ENCODE measurements at regions not wholly inside any gene's neighbourhood (a gene's known extent, or its start where the extent isn't known, plus 50 kb on each side); places are given as distances from the start of the nearest gene placed in this dataset.

- Histone ChIP-seq H3K27ac (ENCODE audit: low read length) (no peak overlapping the region), H3K36me3 (ENCODE audit: control insufficient read depth in 2 of 2, insufficient read depth in 2 of 2, low read length in 2 of 2) (no peaks in the 10 kb centered on the region), H3K4me3 (ENCODE audit: low read length in 2 of 2) (no peak overlapping the region), H3K4me1 (ENCODE audit: control insufficient read depth, insufficient read depth, low read length) (no peaks in the 10 kb centered on the region), H3K9me3 (ENCODE audit: control insufficient read depth in 2 of 2, low read length in 2 of 2) (no peaks in the 10 kb centered on the region), H3K27me3 (ENCODE audit: control insufficient read depth in 1 of 2, insufficient read depth in 2 of 2, low read length in 2 of 2) (no peaks in the 10 kb centered on the region), H3K9ac (ENCODE audit: low read length in 2 of 2) (no peak overlapping the region)
These were observed 831.6 kb downstream of the QKI start for GRCh38 chr6:164246082-164246481.

DNA sequence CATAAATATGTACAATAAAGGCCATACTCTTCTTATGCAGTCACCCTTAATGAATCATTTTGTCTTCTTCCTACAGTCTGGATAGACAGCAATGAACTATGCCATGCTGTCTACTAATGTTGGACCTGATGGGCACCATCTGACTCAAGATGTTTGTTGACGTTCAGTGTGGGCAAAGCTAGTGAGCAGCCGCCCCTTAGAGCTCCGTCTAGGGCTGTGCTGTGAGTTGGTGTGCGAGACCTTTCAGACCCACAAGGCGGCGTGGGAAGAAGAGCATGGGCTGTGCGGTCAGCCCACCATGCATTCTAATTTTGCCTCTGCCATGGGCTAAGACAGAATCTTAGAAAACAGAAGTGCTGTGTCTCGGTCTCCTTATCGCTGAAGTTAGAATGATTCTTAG is 829.4 kb downstream of the QKI start:
- no peaks in the 10 kb centered on the region for H3K27me3 ChIP-seq (ENCODE audit: control insufficient read depth in 1 of 2, insufficient read depth in 2 of 2, low read length in 2 of 2)
- peaks cover 0 to 3% of the 10 kb centered on the region in 2 donors for H3K9me3 ChIP-seq (ENCODE audit: control insufficient read depth in 2 of 2, low read length in 2 of 2)
- H3K4me1 ChIP-seq (ENCODE audit: control insufficient read depth, insufficient read depth, low read length), result no peaks in the 10 kb centered on the region
- no peaks in the 10 kb centered on the region for H3K36me3 ChIP-seq (ENCODE audit: control insufficient read depth in 2 of 2, insufficient read depth in 2 of 2, low read length in 2 of 2)
- H3K27ac ChIP-seq (ENCODE audit: low read length), result no peak overlapping the region
- no peak overlapping the region for H3K9ac ChIP-seq (ENCODE audit: low read length in 2 of 2)
- no peak overlapping the region for H3K4me3 ChIP-seq (ENCODE audit: low read length in 2 of 2)

- Histone ChIP-seq H3K9ac (ENCODE audit: low read length in 2 of 2) (no peak overlapping the region), H3K9me3 (ENCODE audit: control insufficient read depth in 2 of 2, low read length in 2 of 2) (peaks cover 0 to 3% of the 10 kb centered on the region in 2 donors), H3K27ac (ENCODE audit: low read length) (no peak overlapping the region), H3K27me3 (ENCODE audit: control insufficient read depth in 1 of 2, insufficient read depth in 2 of 2, low read length in 2 of 2) (no peaks in the 10 kb centered on the region), H3K4me3 (ENCODE audit: low read length in 2 of 2) (no peak overlapping the region), H3K4me1 (ENCODE audit: control insufficient read depth, insufficient read depth, low read length) (no peaks in the 10 kb centered on the region), H3K36me3 (ENCODE audit: control insufficient read depth in 2 of 2, insufficient read depth in 2 of 2, low read length in 2 of 2) (no peaks in the 10 kb centered on the region)
These were observed 828.6 kb downstream of the QKI start for GRCh38 chr6:164243012-164243610.

- Histone ChIP-seq H3K9me3 (ENCODE audit: control insufficient read depth in 2 of 2, low read length in 2 of 2) (peaks cover 4% of the 10 kb centered on the region in 2 donors), H3K4me3 (ENCODE audit: low read length in 2 of 2) (no peak overlapping the region), H3K9ac (ENCODE audit: low read length in 2 of 2) (no peak overlapping the region), H3K4me1 (ENCODE audit: control insufficient read depth, insufficient read depth, low read length) (no peaks in the 10 kb centered on the region), H3K36me3 (ENCODE audit: control insufficient read depth in 2 of 2, insufficient read depth in 2 of 2, low read length in 2 of 2) (no peaks in the 10 kb centered on the region), H3K27ac (ENCODE audit: low read length) (no peak overlapping the region), H3K27me3 (ENCODE audit: control insufficient read depth in 1 of 2, insufficient read depth in 2 of 2, low read length in 2 of 2) (no peaks in the 10 kb centered on the region)
These were observed 816.3 kb downstream of the QKI start for GRCh38 chr6:164230804-164231203.

DNA sequence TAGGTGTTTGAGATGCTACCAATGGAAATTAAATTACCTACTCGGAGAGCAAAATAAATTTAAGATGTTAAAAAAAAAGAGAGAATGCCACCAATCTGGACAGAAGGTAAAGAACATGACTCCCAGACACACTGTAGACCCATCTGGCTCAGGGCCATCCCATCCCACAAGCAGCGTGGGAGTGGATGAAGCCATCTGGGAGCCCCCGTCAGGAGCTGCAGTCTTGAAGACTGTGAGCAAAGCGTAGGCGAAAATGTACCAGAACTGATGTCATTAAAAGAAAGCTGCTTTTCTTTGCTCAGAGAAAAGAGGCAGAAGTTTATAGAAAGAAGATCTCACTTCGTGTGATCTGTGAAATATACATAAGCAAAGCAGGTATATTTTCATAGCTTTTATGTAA is 815.7 kb downstream of the QKI start:
- Histone ChIP-seq H3K27ac (ENCODE audit: low read length) (no peak overlapping the region), H3K4me3 (ENCODE audit: low read length in 2 of 2) (no peak overlapping the region), H3K4me1 (ENCODE audit: control insufficient read depth, insufficient read depth, low read length) (no peaks in the 10 kb centered on the region), H3K36me3 (ENCODE audit: control insufficient read depth in 2 of 2, insufficient read depth in 2 of 2, low read length in 2 of 2) (no peaks in the 10 kb centered on the region), H3K9ac (ENCODE audit: low read length in 2 of 2) (no peak overlapping the region), H3K9me3 (ENCODE audit: control insufficient read depth in 2 of 2, low read length in 2 of 2) (peaks cover 4% of the 10 kb centered on the region in 2 donors), H3K27me3 (ENCODE audit: control insufficient read depth in 1 of 2, insufficient read depth in 2 of 2, low read length in 2 of 2) (no peaks in the 10 kb centered on the region)

- Histone ChIP-seq H3K36me3 (ENCODE audit: control insufficient read depth in 2 of 2, insufficient read depth in 2 of 2, low read length in 2 of 2) (no peaks in the 10 kb centered on the region), H3K9ac (ENCODE audit: low read length in 2 of 2) (no peak overlapping the region), H3K27ac (ENCODE audit: low read length) (no peak overlapping the region), H3K4me1 (ENCODE audit: control insufficient read depth, insufficient read depth, low read length) (no peaks in the 10 kb centered on the region), H3K9me3 (ENCODE audit: control insufficient read depth in 2 of 2, low read length in 2 of 2) (peaks cover 2 to 3% of the 10 kb centered on the region in 2 donors), H3K27me3 (ENCODE audit: control insufficient read depth in 1 of 2, insufficient read depth in 2 of 2, low read length in 2 of 2) (no peaks in the 10 kb centered on the region), H3K4me3 (ENCODE audit: low read length in 2 of 2) (no peak overlapping the region)
These were observed 815.2 kb downstream of the QKI start for GRCh38 chr6:164229716-164230115.

- no peaks in the 10 kb centered on the region for H3K27me3 ChIP-seq (ENCODE audit: control insufficient read depth in 1 of 2, insufficient read depth in 2 of 2, low read length in 2 of 2)
- H3K9me3 ChIP-seq (ENCODE audit: control insufficient read depth in 2 of 2, low read length in 2 of 2), result no peaks in the 10 kb centered on the region
- H3K27ac ChIP-seq (ENCODE audit: low read length), result no peak overlapping the region
- no peak overlapping the region for H3K4me3 ChIP-seq (ENCODE audit: low read length in 2 of 2)
- no peaks in the 10 kb centered on the region for H3K4me1 ChIP-seq (ENCODE audit: control insufficient read depth, insufficient read depth, low read length)
- H3K9ac ChIP-seq (ENCODE audit: low read length in 2 of 2), result no peak overlapping the region
- H3K36me3 ChIP-seq (ENCODE audit: control insufficient read depth in 2 of 2, insufficient read depth in 2 of 2, low read length in 2 of 2), result no peaks in the 10 kb centered on the region
These were observed 813.5 kb downstream of the QKI start for GRCh38 chr6:164227952-164228522.

DNA sequence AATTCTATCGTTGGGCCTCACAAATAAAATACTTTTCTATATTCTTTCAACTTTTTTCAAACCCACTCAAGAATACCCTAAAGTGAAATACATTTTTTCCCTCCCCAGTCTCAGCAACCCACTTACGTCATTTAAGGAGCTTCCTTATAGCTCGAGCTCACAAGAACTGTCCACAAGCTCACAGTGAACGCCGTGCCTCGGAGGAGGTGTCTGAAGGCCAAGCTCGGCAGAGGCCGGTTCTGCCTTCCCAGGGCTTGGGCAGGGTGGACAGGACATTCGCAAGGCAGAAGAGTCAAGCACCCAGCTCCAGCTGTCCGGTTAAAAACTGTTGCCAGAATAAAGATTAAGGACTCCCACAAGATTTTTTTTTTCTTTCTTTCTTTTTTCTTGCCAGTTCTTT is 802.3 kb downstream of the QKI start:
- H3K4me3 ChIP-seq (ENCODE audit: low read length in 2 of 2), result no peak overlapping the region
- H3K9ac ChIP-seq (ENCODE audit: low read length in 2 of 2), result no peak overlapping the region
- no peaks in the 10 kb centered on the region for H3K9me3 ChIP-seq (ENCODE audit: control insufficient read depth in 2 of 2, low read length in 2 of 2)
- no peaks in the 10 kb centered on the region for H3K27me3 ChIP-seq (ENCODE audit: control insufficient read depth in 1 of 2, insufficient read depth in 2 of 2, low read length in 2 of 2)
- H3K27ac ChIP-seq (ENCODE audit: low read length), result no peak overlapping the region
- no peaks in the 10 kb centered on the region for H3K4me1 ChIP-seq (ENCODE audit: control insufficient read depth, insufficient read depth, low read length)
- H3K36me3 ChIP-seq (ENCODE audit: control insufficient read depth in 2 of 2, insufficient read depth in 2 of 2, low read length in 2 of 2), result no peaks in the 10 kb centered on the region

DNA sequence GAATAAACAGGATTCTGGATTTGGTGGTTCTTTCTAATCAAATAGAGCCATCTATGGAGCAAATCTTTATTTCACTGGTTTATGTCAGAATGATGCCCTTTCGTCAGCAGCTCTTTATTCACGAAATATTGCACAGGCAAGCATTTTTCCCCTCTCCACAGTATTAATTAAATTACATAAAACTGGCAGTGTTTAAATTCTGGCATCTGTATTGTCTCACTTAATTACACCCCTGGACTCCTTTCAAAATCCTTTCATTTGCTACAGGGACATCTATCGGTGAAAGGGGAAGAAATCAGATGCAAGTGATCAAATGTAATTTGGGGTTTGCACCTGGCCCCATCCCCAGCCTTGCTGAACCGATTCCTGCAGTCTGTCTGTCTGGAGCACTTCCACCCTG is 801.9 kb downstream of the QKI start:
- H3K4me3 ChIP-seq (ENCODE audit: low read length in 2 of 2), result no peak overlapping the region
- no peaks in the 10 kb centered on the region for H3K27me3 ChIP-seq (ENCODE audit: control insufficient read depth in 1 of 2, insufficient read depth in 2 of 2, low read length in 2 of 2)
- no peaks in the 10 kb centered on the region for H3K4me1 ChIP-seq (ENCODE audit: control insufficient read depth, insufficient read depth, low read length)
- no peaks in the 10 kb centered on the region for H3K36me3 ChIP-seq (ENCODE audit: control insufficient read depth in 2 of 2, insufficient read depth in 2 of 2, low read length in 2 of 2)
- H3K9me3 ChIP-seq (ENCODE audit: control insufficient read depth in 2 of 2, low read length in 2 of 2), result no peaks in the 10 kb centered on the region
- H3K9ac ChIP-seq (ENCODE audit: low read length in 2 of 2), result no peak overlapping the region
- no peak overlapping the region for H3K27ac ChIP-seq (ENCODE audit: low read length)

DNA sequence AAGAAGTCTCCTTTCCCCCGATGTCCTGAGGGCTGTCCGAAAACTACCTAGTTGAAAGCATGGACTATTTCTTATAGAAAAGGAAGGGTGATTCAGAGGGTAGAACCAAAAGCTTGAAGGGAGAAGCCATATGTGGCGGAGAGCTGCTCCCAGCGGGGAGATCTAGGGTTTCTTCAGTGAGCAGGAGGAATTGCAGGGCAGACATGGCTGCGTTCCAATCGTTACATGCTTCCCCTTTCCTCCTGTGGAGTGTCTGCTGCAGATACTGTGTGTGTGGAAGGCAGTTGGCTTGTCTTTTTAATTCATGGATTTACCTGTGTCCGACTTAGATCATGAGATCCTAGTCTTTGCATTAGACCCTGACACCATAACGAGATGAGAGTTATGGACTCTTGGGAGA is 799.5 kb downstream of the QKI start:
- no peaks in the 10 kb centered on the region for H3K4me1 ChIP-seq (ENCODE audit: control insufficient read depth, insufficient read depth, low read length)
- no peaks in the 10 kb centered on the region for H3K27me3 ChIP-seq (ENCODE audit: control insufficient read depth in 1 of 2, insufficient read depth in 2 of 2, low read length in 2 of 2)
- no peak overlapping the region for H3K9ac ChIP-seq (ENCODE audit: low read length in 2 of 2)
- no peaks in the 10 kb centered on the region for H3K36me3 ChIP-seq (ENCODE audit: control insufficient read depth in 2 of 2, insufficient read depth in 2 of 2, low read length in 2 of 2)
- H3K27ac ChIP-seq (ENCODE audit: low read length), result no peak overlapping the region
- no peak overlapping the region for H3K4me3 ChIP-seq (ENCODE audit: low read length in 2 of 2)
- H3K9me3 ChIP-seq (ENCODE audit: control insufficient read depth in 2 of 2, low read length in 2 of 2), result no peaks in the 10 kb centered on the region

- Histone ChIP-seq H3K4me1 (ENCODE audit: control insufficient read depth, insufficient read depth, low read length) (no peaks in the 10 kb centered on the region), H3K9ac (ENCODE audit: low read length in 2 of 2) (no peak overlapping the region), H3K27ac (ENCODE audit: low read length) (no peak overlapping the region), H3K27me3 (ENCODE audit: control insufficient read depth in 1 of 2, insufficient read depth in 2 of 2, low read length in 2 of 2) (no peaks in the 10 kb centered on the region), H3K4me3 (ENCODE audit: low read length in 2 of 2) (no peak overlapping the region), H3K9me3 (ENCODE audit: control insufficient read depth in 2 of 2, low read length in 2 of 2) (peaks cover 0 to 4% of the 10 kb centered on the region in 2 donors), H3K36me3 (ENCODE audit: control insufficient read depth in 2 of 2, insufficient read depth in 2 of 2, low read length in 2 of 2) (no peaks in the 10 kb centered on the region)
These were observed 796.7 kb downstream of the QKI start for GRCh38 chr6:164211254-164211653.

All from stomach smooth muscle (tissue), 2 donors.